Thyroid gland (tissue), 4 donors: ENCODE measurements at regions not wholly inside any gene's neighbourhood (a gene's known extent, or its start where the extent isn't known, plus 50 kb on each side); places are given as distances from the start of the nearest gene placed in this dataset.

Source experiments
- POLR2A ChIP-seq, 2 donors: fragments of 450-650 bp; IDR thresholded peaks; one replicate each; pipeline ENCODE4 v1.6.1; 2017; ENCODE audit warnings: antibody characterized with exemption in 2 of 2, mild to moderate bottlenecking in 2 of 2, moderate library complexity in 1 of 2
- TF ChIP-seq, protein P1 (sequence below), 6 experiments: fragments of 200-600 bp in 3 of 6; fragments of 450-650 bp in 3 of 6; sonication (generic) in 3 of 6; IDR thresholded peaks; one replicate each; pipeline ENCODE4 v1.5.1; 2016 to 2019; ENCODE audit warnings: antibody characterized with exemption in 6 of 6, mild to moderate bottlenecking in 2 of 6, inconsistent platforms in 1 of 6, moderate library complexity in 1 of 6

DNA sequence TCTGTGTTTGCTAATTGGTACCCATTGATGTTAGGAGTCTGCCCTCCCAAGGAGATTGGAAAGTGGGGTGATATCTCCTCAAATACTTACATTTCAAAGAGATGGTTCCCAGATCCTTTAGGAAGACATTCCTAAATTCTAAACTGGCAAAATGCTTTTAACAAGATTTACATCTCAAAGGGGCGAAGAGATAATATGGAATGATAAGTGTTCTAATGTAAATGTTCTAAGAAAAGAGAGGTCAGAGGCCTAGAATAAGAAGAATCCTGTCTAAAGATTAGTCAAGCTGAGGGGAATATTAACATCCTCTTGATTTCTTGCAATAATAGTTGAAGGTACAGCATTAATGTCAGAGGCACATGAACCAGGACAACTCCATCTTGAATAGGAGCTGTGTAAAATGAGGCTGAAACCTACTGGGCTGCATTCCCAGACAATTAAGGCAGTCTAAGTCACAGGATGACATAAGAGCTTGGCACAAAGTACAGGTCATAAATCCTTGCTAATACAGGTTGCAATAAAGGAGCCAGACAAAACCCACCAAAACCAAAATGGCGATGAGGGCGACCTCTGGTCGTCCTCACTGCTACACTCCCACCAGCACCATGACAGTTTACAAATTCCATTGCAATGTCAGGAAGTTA is 2248.1 kb downstream of the ARAP2 start:
- no peak for TF ChIP-seq POLR2A (IDR thresholded peaks at IDR 0.05)
- TF ChIP-seq, protein P1, sequence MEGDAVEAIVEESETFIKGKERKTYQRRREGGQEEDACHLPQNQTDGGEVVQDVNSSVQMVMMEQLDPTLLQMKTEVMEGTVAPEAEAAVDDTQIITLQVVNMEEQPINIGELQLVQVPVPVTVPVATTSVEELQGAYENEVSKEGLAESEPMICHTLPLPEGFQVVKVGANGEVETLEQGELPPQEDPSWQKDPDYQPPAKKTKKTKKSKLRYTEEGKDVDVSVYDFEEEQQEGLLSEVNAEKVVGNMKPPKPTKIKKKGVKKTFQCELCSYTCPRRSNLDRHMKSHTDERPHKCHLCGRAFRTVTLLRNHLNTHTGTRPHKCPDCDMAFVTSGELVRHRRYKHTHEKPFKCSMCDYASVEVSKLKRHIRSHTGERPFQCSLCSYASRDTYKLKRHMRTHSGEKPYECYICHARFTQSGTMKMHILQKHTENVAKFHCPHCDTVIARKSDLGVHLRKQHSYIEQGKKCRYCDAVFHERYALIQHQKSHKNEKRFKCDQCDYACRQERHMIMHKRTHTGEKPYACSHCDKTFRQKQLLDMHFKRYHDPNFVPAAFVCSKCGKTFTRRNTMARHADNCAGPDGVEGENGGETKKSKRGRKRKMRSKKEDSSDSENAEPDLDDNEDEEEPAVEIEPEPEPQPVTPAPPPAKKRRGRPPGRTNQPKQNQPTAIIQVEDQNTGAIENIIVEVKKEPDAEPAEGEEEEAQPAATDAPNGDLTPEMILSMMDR (IDR thresholded peaks at IDR 0.05): no peak
